HL-60 (cell line): ENCODE measurements at regions not wholly inside any gene's neighbourhood (a gene's known extent, or its start where the extent isn't known, plus 50 kb on each side); places are given as distances from the start of the nearest gene placed in this dataset.

Experiments used
- DNase-seq, 2 experiments: peaks; one replicate each; pipeline ENCODE4 v3.0.0-alpha.2; 2010 to 2020; ENCODE audit warnings: low read depth in 1 of 2, low spot score in 1 of 2
- H3K27ac ChIP-seq: fragments of 250-450 bp; sonication (Bioruptor Pico); replicated peaks from 2 replicates; pipeline ENCODE4 v1.5.1; 2020; ENCODE audit warnings: mild to moderate bottlenecking, moderate library complexity
- H3K27me3 ChIP-seq: fragments of 250-450 bp; sonication (Bioruptor Pico); 2 replicates; pipeline ENCODE4 v1.5.1; 2021; ENCODE audit warnings: mild to moderate bottlenecking, moderate library complexity; ENCODE audit not compliant: insufficient read depth, poor library complexity, severe bottlenecking
- H3K4me3 ChIP-seq: replicated peaks from 2 replicates; pipeline ENCODE4 v1.5.1; 2011; ENCODE audit warnings: mild to moderate bottlenecking, control low read depth, low read length; ENCODE audit not compliant: insufficient read depth
- GABPA ChIP-seq: IDR thresholded peaks from 2 replicates; pipeline ENCODE4 v1.6.1; 2012; ENCODE audit warnings: low read depth
- POLR2AphosphoS5 ChIP-seq: IDR thresholded peaks from 2 replicates; pipeline ENCODE4 v1.6.1; 2012; ENCODE audit warnings: low read depth
- SPI1 ChIP-seq: IDR thresholded peaks from 2 replicates; pipeline ENCODE4 v1.6.1; 2012; ENCODE audit warnings: low read depth, mild to moderate bottlenecking, borderline replicate concordance
- TF ChIP-seq, protein P1 (sequence below): IDR thresholded peaks from 2 replicates; pipeline ENCODE4 v1.6.1; 2012; ENCODE audit warnings: low read depth; ENCODE audit not compliant: insufficient replicate concordance
- TF ChIP-seq, protein P2 (sequence below): IDR thresholded peaks from one replicate; pipeline ENCODE4 v1.5.1; 2011; ENCODE audit warnings: low read length, control low read depth, inconsistent platforms; ENCODE audit not compliant: insufficient read depth

DNA sequence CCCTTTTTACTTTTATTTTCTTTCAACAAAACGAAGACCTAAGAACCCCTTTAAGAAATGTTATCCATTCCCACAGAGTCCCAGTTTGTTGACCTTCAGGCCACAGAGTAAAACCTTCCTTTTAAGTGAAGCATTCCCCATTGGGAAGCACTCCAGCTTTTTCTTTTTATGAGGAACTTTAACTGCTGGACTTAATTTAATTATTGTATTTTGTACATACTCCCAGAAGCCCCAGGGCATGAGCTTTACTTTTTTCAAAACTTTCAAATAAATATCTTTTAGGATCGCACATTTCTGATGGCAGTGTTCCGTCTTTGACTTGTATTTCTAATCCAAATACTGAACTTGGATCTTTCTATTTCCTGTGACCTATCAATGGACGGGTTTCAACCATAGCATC lies 68.9 kb downstream of the ZIC5 start:
- Histone ChIP-seq H3K4me3 (no peak overlapping the region), H3K27me3 (peaks cover 24% of the 10 kb centered on the region), H3K27ac (no peak overlapping the region)
- no peak for DNase-seq
- TF ChIP-seq GABPA: no peak
- no peak for TF ChIP-seq POLR2AphosphoS5
- TF ChIP-seq, protein P1, sequence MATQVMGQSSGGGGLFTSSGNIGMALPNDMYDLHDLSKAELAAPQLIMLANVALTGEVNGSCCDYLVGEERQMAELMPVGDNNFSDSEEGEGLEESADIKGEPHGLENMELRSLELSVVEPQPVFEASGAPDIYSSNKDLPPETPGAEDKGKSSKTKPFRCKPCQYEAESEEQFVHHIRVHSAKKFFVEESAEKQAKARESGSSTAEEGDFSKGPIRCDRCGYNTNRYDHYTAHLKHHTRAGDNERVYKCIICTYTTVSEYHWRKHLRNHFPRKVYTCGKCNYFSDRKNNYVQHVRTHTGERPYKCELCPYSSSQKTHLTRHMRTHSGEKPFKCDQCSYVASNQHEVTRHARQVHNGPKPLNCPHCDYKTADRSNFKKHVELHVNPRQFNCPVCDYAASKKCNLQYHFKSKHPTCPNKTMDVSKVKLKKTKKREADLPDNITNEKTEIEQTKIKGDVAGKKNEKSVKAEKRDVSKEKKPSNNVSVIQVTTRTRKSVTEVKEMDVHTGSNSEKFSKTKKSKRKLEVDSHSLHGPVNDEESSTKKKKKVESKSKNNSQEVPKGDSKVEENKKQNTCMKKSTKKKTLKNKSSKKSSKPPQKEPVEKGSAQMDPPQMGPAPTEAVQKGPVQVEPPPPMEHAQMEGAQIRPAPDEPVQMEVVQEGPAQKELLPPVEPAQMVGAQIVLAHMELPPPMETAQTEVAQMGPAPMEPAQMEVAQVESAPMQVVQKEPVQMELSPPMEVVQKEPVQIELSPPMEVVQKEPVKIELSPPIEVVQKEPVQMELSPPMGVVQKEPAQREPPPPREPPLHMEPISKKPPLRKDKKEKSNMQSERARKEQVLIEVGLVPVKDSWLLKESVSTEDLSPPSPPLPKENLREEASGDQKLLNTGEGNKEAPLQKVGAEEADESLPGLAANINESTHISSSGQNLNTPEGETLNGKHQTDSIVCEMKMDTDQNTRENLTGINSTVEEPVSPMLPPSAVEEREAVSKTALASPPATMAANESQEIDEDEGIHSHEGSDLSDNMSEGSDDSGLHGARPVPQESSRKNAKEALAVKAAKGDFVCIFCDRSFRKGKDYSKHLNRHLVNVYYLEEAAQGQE: no peak
- TF ChIP-seq SPI1: no peak
- TF ChIP-seq, protein P2, sequence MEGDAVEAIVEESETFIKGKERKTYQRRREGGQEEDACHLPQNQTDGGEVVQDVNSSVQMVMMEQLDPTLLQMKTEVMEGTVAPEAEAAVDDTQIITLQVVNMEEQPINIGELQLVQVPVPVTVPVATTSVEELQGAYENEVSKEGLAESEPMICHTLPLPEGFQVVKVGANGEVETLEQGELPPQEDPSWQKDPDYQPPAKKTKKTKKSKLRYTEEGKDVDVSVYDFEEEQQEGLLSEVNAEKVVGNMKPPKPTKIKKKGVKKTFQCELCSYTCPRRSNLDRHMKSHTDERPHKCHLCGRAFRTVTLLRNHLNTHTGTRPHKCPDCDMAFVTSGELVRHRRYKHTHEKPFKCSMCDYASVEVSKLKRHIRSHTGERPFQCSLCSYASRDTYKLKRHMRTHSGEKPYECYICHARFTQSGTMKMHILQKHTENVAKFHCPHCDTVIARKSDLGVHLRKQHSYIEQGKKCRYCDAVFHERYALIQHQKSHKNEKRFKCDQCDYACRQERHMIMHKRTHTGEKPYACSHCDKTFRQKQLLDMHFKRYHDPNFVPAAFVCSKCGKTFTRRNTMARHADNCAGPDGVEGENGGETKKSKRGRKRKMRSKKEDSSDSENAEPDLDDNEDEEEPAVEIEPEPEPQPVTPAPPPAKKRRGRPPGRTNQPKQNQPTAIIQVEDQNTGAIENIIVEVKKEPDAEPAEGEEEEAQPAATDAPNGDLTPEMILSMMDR: no peak

DNA sequence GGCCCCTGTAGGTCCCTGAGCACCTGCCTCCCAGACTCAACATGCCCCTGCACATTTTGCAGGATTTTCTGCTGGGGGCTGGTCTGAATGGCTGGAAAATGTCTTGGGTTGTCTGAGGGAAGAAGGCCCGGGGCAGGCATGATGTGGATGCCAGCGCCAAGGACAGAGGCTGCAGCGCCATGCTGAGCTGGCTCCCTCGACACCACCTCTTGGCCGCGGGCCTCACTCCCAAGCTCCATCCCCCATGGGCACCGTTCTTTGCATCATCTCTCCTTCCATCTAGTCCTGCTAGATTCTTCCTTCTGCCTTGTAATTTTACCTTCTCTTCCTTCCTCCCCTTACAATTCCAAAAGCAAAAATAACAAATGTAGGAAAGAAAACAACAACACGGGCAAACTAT lies 70.6 kb downstream of the ZIC5 start:
- no peak overlapping the region for H3K4me3 ChIP-seq
- H3K27ac ChIP-seq: no peak overlapping the region
- no peak for DNase-seq
- TF ChIP-seq GABPA (no peak), SPI1 (no peak), POLR2AphosphoS5 (no peak)
- TF ChIP-seq, protein P2: no peak
- TF ChIP-seq, protein P1: no peak
- H3K27me3 ChIP-seq: peaks cover 32% of the 10 kb centered on the region

DNA sequence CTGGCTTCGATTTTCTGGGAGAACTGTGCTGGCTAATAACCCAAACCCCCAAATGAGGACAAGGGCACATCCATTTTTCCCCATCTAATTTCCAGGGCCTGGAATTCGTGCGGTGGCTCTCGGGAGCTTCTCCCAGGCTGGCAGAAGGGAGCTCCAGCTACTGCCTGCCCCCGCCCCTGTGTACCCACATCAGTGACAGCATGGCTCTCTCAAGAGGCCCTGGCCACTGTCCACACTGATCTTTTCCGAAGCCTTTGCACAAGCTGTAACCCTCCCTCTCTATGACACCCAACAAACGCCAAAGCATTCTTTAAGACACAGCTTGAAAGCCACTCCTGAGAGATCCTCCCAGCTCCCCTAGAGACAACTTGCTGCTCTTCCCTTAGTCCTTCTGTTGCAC lies 73.1 kb downstream of the ZIC5 start:
- no peak overlapping the region for H3K4me3 ChIP-seq
- DNase-seq: no peak
- no peak overlapping the region for H3K27ac ChIP-seq
- TF ChIP-seq POLR2AphosphoS5: no peak
- TF ChIP-seq, protein P1: no peak
- TF ChIP-seq, protein P2: no peak
- TF ChIP-seq GABPA: no peak
- TF ChIP-seq SPI1: no peak
- H3K27me3 ChIP-seq: peaks cover 50% of the 10 kb centered on the region
